GM21515 (cell line): ENCODE measurements at regions not wholly inside any gene's neighbourhood (a gene's known extent, or its start where the extent isn't known, plus 50 kb on each side); places are given as distances from the start of the nearest gene placed in this dataset.
"Not testable (repeated sequence)": the region's sequence is repeated elsewhere in the genome, so short reads cannot be mapped to it uniquely, and the experiment has no call there.

Source experiments
- ATAC-seq: cut with Tn5 transposase; IDR thresholded peaks from one replicate; pipeline ENCODE4 v1.9.1; 2021; ENCODE audit not compliant: unreplicated experiment

- ATAC-seq: no peak
These were observed 373.0 kb downstream of the RPS24 start for GRCh38 chr10:78406648-78407008.

DNA sequence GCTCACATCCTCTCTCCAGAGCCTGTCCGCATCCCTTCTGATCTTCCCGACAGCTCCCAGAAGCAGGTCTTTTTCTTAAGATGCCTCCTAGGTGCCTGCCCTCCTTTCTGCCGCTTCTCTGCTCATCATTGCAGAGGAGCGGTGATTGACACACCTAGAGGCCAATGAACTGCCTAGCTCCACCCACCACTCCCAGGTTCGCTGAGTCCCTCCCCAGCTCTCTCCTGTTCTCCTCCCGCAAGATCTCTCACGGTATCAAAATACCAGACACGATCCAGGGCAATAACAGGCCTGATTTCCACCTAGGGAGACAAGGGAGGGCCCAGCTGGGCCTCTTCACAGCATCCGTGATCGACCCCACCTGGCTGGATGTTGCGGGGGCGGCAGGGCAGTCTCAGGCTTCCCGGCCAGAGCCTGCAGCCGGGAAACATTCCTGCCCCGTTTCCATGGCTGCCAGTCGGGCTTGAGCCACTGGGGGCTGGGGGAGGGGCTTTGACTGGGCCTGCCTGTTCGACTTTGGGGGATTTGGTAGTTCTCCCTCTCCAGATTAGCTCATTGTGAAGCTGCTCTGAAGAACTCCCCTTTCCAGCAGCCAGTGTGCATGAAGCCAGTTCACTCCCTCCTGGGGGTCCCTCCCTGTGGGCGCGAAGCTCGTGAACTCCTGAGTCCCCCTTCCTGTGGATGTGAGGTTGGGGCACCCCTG is 373.5 kb downstream of the RPS24 start:
- ATAC-seq: no peak

GRCh38 chr10:78407966-78408365 is 374.3 kb downstream of the RPS24 start:
- ATAC-seq: no peak

DNA sequence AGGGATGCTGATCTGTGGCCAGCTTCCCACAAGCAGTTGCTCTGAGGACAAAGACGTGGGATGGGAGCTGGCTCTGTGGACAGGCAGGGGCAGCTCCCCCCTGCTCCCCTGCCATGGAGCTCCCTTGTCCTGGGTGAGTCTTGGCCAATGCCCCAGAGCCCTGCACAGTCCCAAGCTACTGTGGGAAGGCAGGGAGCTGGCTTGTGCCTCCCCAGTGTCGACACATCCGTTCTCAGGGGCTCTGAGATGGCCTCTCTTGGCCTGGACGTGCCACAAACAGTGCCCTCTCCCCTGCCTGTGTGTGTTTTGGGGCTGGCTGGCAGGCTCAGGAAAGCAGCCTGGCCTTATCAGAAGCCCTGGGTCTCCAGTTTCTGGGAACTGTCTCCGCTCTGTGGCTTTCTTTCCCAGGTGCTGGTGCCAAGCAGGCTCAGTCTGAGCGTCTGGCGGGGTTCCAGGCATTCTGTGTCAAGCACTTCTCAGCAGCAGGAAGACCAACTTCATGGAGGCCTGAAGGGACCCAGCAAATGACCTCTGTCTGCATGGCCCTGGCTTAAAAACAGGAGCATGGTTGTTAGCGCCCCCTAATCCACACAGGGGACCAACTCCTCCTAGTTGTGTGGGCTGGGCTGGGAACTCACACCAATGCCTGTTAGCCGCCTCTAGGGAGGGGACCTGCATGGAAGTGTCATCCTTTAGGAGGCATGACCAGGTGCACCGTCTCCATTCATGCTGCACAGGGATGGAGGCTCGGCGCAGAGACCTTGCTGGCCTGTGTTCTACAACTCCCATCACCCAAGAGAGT is 375.2 kb downstream of the RPS24 start:
- ATAC-seq: no peak

- ATAC-seq: no peak
These were observed 376.6 kb downstream of the RPS24 start for GRCh38 chr10:78410046-78410965.

DNA sequence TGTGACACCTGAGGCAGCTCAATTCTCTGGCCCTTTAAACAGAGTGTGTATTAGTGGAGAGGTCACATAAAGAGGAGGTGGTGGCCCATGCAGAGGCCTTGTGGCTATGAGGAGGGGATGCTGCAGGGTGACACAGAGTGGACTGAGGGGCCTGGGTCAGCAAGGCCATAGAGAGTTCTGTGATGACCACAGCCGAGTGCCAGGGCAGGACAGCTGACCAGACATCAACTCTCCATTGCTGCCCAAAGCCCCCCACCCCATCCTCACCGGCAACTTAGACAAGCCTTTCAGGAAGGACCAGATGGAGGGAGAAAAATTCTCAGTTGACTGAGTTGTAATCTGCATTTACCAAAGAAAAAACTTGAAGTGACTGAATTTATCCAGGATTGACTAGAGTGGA is 378.1 kb downstream of the RPS24 start:
- ATAC-seq: no peak

GRCh38 chr10:78412605-78413004 is 378.9 kb downstream of the RPS24 start:
- no peak for ATAC-seq

- ATAC-seq: no peak
These were observed 379.7 kb downstream of the RPS24 start for GRCh38 chr10:78413076-78414055.

DNA sequence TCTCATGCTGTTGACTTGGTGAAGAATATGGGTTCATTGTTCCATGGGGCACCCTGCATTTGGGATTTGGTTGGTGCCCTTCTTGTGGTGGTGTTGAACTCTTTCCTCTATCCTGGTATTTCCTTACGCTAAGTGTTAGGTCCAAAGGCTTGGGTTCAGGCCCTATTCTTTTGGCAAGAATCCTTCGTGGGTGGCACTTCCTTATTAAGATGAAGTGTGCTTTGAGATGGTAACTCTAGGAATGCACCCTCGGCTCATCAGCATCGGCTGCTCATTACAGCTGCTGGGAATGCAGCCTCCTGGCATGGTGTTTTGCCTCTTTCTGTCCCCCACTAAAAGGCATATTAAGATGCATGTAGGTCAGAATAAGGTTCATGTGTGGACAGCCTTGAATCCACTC is 380.7 kb downstream of the RPS24 start:
- ATAC-seq: no peak

GRCh38 chr10:78415111-78415510 is 381.4 kb downstream of the RPS24 start:
- no peak for ATAC-seq

- no peak for ATAC-seq
These were observed 382.7 kb downstream of the RPS24 start for GRCh38 chr10:78416031-78417011.

DNA sequence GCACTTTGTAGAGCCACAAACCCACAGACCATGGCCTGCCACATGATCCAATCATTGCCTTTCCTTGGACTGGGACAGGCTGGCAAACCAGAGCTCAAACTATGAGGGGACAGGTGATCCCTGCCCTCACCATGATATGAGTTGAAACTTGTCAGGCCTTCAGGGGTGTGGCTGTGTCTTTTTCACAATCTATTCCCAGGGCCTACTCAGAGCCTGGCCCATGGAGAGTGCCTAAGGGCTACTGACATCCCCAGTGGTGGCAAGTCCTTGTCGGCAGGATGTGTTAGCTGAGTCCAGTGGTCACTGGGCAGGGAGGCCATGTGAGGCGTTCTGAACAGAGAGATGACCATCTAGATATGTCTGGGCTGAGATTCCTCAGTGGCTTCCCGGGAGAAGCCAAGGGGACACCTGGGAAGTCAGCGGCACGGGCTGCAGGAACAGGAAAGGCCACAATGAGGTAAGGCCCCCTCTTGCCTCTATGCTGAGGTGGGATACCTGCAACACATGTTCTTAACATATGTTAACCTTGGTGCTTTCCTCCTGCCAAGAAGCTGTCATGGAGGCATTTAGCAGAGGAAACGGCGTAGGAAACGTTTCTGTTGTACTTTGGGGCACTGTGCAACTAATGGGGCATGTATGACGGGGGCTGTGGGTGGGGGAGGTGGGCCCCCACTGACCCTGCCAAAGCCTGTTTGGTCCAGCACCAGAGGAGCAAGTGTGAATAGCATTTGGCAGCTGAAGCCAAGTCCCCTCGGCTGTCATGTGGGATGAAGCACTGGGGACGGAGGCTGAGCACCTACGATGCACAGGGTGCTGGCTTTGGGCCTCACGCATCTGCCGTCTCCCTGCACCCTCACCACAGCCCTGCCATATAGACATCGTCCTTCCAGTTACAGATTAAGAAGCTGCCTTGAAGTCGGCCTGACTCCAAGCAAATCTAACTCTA is 384.0 kb downstream of the RPS24 start:
- no peak for ATAC-seq

DNA sequence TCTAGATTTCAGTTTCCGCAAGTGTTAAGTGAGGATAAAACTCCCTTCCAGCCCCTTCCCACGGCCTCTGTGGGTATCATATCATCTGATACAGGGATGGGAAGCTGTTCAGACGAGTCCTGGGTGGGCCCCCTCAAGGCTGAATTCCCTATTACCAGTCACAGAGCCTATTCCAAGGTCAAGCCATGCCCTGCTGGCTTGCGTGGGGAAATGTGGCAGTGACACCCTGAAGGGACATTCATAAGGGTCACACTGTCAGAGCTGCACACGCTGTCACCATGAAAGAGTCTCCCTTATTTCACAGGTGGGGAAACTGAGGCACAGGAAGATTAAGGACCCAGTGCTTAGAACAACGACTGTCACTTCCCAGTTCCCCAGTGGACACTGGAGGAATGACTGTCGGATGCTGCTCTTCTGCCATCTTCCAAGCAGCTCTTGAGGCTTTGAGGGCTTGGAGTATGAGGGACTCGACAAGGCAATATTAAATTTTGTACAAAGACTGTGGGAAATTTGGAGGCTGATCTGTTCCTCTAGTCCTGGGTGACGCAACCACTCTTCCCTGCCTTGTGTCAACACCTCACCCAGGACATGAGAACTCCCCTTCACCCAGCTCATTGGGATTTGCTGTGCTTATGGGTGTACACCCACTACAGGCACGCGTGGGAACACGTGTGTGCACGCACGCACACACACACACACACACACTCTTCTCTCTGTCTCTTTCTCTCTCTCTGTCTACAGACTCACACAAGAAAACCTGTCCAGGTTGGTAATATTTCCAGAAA is 386.0 kb downstream of the RPS24 start:
- no peak for ATAC-seq

- no peak for ATAC-seq
These were observed 387.5 kb downstream of the RPS24 start for GRCh38 chr10:78420946-78421735.

- ATAC-seq: not testable (repeated sequence)
These were observed 390.4 kb downstream of the RPS24 start for GRCh38 chr10:78424050-78424449.

GRCh38 chr10:78424723-78425122 is 391.1 kb downstream of the RPS24 start:
- no peak for ATAC-seq
